ENCODE measurements at regions not wholly inside any gene's neighbourhood (a gene's known extent, or its start where the extent isn't known, plus 50 kb on each side); places are given as distances from the start of the nearest gene placed in this dataset.

DNA sequence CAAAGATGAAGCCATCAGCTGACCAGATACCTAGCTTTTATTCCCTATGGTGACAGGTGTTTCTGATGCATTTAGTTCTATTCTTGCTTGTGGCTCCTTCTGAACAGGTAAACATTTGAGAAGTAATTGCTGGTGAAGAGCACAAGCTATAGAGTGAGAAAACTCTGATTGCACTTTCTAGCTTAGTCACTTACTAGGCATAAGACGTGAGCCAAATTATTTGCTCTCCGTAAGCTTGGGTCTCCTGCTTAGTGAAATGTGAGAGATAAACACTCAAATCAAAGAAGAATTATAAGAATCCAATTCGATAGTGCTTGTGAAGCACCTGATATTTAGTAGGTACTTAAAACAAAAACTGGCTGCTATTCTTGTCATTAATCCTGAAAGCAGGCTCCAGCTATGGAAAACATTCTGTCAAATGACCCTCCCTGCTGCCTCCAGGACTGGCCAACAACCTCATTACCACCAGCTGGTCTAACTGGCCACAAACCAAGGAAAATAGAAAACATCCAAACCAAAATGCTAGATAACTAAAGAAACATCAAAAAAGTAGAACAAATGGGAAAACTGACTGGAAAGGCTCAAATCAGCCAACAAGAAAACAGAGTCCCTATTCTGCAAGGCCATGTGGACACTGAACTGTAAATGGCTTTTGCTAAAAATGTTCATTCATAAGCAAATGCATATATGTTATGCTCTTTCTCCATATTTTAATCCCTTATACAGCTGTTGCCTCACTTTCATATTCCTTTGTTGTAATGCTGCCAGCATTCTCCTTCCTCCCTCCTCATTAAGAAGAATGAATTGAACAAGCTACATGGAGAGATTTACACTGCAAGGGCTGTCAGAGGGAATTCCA, 616.1 kb downstream of the DTWD2 start:
- TF ChIP-seq POLR2A (IDR thresholded peaks at IDR 0.05) (no peak), POLR2AphosphoS5 (IDR thresholded peaks at IDR 0.05; ENCODE audit: insufficient read depth in 1 of 2, low read depth in 1 of 2) (no peak)
- TF ChIP-seq, protein P1, sequence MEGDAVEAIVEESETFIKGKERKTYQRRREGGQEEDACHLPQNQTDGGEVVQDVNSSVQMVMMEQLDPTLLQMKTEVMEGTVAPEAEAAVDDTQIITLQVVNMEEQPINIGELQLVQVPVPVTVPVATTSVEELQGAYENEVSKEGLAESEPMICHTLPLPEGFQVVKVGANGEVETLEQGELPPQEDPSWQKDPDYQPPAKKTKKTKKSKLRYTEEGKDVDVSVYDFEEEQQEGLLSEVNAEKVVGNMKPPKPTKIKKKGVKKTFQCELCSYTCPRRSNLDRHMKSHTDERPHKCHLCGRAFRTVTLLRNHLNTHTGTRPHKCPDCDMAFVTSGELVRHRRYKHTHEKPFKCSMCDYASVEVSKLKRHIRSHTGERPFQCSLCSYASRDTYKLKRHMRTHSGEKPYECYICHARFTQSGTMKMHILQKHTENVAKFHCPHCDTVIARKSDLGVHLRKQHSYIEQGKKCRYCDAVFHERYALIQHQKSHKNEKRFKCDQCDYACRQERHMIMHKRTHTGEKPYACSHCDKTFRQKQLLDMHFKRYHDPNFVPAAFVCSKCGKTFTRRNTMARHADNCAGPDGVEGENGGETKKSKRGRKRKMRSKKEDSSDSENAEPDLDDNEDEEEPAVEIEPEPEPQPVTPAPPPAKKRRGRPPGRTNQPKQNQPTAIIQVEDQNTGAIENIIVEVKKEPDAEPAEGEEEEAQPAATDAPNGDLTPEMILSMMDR (IDR thresholded peaks at IDR 0.05) = no peak

Measured in vagina (tissue), 2 donors.